T follicular helper cell (primary cell): ENCODE measurements at regions not wholly inside any gene's neighbourhood (a gene's known extent, or its start where the extent isn't known, plus 50 kb on each side); places are given as distances from the start of the nearest gene placed in this dataset.
"Not testable (repeated sequence)": the region's sequence is repeated elsewhere in the genome, so short reads cannot be mapped to it uniquely, and the experiment has no call there.

ENCODE experiments used
- DNase-seq: peaks from one replicate; pipeline ENCODE4 v3.0.0-alpha.2; 2020; ENCODE audit warnings: low read depth

DNA sequence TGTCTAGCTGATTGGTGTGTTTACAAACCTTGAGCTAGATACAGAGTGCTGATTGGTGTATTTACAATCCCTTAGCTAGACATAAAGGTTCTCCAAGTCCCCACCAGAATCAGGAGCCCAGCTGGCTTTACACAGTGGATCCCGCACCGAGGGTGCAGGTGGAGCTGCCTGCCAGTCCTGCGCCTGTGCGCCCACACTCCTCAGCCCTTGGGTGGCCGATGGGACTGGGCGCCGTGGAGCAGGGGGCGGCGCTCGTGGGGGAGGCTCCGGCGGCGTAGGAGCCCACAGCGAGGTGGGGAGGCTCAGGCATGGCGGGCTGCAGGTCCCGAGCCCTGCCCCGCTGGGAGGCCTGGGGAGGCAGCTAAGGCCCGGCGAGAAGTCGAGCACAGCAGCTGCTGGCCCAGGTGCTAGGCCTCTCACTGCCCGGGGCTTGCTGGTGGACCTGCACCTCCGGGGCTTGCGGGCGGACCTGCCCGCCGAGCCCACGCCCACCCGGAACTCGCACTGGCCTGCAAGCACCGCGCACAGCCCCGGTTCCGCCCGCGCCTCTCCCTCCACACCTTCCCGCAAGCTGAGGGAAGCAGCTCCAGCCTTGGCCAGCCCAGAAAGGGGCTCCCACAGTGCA, 51.0 kb upstream of the CDYL start:
- DNase-seq = not testable (repeated sequence)

DNA sequence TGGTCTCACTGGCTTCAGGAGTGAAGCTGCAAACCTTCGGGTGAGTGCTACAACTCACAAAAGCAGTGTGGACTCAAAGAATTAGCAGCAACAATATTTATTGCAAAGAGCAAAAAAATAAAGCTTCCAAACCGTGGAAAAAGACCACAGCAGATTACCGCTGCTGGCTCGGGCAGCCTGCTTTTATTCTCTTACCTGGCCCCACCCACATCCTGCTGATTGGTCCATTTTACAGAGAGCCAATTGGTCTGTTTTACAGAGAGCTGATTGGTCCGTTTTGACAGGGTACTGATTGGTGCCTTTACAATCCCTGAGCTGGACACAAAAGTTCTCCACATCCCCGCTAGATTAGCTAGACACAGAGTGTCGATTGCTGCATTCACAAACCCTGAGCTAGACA, 51.5 kb upstream of the CDYL start:
- not testable (repeated sequence) for DNase-seq

DNA sequence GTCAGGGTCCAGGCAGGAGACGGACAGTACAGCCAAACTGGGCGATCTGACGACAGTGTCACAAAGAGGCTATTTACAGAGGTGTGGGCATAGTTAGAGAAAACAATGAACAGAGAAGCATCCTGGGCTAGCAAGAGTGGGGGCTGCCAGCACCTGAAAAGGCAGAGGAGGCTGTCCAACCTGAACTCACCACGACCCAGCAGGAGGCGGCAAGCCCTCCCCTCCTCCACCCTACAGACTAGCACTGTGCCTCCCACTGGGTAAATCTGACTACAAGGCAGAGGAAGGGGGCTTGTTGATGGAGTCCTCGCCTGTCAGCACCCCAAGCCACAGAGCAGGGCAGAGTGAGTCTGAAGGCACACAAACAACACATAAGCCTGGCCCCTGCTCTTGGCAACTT, 52.8 kb upstream of the CDYL start:
- no peak for DNase-seq

DNA sequence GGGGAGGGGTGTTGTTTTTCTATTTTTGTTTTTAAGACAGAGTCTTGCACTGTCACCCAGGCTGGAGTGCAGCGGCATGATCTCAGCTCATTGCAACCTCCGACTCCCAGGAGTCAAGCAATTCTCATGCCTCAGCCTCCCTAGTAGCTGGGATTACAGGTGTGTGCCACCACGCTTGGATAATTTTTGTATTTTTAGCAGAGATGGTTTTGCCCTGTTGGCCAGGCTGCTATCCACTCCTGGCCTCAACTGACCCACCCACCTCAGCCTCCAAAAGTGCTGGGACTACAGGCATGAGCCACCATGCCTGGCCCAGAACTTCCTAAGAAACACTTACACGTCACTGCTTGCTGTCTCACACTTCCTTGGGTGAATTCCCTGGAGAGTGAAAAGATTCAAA, 54.8 kb upstream of the CDYL start:
- DNase-seq = not testable (repeated sequence)

DNA sequence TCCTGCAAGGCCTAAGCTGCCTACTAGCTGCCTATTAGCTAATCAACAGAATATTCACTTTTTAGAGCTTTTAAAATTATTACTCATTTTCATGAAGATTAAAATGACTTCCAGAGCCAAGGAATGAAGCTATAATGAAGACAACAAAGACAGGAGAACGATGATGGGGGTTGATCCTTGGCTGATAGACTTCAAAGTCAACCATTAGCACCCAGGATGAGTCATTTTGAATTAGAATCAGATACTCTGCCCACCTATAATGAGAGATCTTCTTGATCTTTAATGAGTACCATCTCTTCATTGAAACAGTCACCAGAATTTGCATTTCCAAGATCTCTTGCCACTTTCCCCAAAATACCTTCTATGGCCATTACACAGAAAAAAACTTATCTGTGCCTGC, 56.7 kb upstream of the CDYL start:
- DNase-seq = no peak

DNA sequence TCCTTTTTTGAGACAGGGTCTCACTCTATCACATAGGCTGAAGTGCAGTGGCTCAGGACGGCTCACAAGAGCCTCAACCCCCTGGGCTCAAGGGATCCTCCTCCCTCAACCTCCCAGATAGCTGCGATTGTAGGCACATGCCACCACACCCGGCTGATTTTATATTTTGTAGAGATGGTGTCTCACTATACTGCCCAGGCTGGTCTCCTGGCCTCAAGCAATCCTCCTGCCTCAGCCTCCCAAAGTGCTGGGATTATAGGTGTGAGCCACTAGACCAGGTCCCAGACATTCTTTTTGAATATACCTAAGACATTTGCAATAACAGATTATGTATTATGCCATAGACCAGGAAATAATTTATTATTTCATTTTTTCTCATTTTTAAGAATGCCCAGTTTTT, 58.3 kb upstream of the CDYL start:
- no peak for DNase-seq

DNA sequence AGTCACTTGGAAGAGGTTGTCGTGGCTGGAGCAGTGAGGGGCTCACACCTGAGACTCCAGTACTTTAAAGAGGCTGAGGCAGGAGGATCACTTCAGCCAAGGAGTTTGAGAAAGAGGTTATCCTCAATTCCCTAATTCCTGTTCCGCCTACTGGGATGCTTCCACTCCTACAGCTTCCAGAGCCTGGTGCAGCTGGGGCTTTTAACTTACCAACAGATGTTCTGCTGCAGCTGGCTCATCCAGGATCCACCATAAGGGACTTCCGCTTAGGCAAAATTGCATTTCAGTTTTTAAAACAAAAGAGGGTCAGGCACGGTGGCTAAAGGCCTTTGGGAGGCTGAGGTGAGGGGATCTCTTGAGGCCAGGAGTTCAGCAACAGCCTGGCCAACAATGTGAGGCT, 59.1 kb upstream of the CDYL start:
- no peak for DNase-seq

DNA sequence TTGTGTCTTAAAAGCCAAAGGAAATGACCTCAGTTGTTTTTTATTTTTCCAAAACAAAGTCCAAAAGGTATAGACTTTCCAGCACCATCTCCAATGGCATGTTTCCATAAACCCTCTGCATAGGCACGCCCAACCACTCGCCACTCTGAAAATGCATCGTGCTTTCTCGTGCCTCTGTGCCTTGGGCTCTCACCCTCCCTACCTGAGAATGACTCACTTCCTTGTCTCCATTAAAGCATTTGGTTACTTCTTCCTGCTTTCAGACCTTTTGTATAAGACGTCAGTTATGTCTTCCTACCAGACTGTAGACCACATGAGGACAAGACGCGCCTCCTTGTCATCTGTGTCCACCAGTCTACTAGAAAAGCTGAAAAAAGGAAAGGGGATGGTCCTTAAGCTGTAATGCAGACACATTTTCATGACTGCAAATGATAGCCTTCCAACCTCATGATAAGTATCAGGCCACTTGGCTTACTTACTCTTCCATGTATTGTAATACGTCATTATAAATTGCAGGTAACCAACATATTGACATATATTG, 61.2 kb upstream of the CDYL start:
- DNase-seq = no peak

DNA sequence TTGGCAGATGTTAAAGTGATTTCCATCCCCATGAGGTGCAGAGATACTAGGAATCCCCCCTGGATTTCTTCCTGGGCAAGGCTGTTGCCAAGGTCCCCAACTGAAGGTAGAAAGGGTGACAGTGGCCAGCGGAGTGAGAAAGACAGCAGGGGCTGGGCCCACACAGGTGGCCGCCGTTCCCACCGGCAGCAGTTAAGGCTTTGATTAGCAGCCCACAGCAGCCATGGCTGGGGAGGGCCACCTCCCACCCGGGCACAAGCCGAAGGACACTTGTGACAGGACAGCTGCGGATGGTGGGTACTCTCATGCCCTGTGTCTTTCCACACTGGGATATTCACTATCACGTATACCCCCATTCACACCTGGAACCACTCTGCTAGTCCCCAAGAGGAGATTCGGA, 63.9 kb upstream of the CDYL start:
- no peak for DNase-seq

DNA sequence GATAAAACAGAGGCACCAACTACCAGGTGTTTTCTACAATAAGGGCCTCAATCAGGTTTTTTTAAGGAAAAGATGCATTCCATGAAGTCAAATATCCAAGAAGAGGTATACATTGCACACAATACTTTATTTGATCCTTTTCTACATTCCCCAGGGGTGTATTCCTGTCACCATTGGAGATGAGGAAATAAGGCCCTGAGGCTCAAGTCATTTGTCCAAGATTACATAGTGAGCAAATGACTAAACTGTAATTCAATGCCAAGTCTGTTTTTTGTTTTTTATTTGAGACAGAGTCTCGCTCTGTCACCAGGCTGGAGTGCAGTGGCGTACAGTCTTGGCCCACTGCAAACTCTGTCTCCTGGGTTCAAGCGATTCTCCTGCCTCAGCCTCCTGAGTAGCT, 69.2 kb upstream of the CDYL start:
- no peak for DNase-seq

DNA sequence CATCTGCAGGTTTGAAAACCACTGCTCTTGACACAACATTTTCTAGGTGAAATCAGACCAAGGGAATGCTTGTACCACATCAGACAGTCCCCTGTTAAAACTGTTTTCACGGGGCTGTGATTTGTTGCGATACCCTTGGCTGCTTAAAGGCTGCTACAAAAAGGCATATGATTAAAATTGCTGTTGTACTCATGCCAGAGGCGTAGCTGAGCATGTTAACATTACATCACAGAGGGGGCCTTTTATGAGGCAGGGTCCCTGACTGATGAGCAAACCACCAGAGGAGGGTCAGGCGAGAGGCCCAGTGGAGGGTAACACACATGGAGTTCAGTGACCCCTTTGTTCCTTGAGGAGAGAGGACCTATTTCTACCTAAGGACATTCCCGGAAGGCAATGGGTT, 70.4 kb upstream of the CDYL start:
- DNase-seq = no peak

DNA sequence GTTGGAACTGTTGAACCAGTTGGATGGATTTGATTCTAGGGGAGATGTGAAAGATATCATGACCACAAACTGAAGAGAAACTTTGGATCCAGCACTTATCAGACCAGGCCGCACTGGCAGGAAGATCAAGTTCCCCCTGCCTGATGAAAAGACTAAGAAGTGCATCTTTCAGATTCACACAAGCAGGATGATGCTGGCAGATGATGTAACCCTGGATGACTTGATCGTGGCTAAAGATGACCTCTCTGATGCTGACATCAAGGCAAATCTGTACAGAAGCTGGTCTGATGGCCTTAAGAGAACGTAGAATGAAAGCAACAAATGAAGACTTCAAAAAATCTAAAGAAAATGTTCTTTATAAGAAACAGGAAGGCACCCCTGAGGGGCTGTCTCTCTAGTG, 72.8 kb upstream of the CDYL start:
- DNase-seq = no peak

DNA sequence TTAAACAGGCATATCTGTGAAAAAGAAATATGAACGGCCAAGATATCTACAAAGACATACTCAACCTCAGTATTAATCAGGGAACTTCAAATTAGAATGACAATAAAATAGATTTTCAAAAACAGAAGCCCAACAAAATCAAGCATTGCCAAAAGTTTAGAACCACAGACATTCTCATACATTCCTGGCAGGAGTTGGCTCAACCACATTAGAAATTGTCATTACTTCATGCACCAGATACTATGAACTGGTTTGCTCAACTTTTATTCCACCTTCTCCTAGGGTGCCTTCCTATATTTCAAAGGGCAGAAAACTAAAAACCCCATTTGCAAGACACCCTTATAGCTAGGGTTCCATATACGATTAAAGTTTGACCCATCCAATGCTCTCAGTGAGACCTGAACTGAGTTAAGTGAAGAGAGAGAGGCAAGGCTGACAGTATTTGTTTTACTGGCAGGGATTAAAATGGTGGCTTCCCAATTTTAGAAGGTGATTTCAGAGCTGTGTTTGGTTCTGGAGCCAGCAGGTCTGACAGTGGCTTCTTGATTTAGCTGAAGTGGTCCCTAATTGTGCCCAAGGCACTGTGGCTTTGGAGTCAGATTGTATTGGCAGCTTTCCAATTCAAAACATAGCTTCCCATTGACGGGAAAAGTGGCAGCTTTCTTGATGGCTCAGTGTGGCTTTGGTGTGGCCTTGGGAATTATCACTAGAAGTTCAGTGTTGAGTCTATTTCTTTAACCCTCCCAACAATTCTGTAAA, 77.1 kb upstream of the CDYL start:
- DNase-seq = no peak

DNA sequence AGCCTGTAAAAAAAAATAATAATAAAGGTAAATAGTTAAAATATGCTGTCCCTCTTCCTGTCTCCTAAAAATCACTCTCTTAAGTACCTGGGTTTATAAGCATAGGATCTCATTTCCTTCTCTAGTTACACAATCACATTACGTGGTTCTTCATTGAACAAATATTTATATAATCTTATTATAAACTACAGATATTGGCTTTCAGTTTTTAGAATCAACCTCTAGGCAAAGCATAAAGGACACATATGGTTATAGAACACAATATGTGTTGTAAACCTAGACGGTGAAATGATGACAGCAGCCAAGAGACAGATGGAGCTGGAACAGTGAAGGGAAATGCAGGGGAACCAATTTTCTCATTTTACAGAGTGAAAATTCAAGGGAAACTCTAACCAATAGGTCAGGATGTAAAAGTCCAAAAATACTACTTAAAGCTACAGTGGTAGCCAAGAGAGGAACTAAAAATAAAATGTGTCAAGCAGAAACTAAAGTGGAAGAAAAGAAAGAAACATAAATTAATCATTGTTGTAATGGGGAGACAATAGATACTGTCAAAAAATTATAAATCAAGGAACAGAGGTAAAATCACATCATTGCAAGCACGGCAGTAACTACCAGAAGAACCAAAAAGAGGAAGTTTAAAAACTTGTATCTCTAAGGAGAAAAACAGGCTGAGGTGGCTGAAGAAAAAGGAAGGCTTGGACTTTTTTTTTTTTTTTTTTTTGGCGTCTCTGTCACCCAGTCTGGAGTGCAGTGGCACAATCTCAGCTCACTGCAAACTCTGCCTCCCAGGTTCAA, 82.8 kb upstream of the CDYL start:
- DNase-seq = no peak

DNA sequence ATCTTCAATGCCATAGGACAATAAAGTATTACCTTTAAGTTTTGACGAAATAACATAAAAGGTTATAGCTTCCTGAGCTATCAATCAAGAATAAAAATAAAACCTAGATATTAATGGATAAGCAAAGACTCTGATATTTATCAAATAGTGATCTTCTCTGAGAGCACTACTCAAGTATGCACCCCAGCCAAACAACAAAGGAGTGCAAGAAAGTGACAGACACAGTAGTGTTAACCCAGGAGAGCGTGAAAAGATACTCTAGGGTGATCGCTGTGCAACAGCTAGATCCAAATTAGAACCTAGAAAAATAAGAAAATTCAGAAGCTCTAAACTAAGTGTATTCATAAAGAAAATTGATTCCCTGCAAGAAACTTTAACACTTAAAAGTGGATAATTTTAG, 83.5 kb upstream of the CDYL start:
- DNase-seq = no peak

DNA sequence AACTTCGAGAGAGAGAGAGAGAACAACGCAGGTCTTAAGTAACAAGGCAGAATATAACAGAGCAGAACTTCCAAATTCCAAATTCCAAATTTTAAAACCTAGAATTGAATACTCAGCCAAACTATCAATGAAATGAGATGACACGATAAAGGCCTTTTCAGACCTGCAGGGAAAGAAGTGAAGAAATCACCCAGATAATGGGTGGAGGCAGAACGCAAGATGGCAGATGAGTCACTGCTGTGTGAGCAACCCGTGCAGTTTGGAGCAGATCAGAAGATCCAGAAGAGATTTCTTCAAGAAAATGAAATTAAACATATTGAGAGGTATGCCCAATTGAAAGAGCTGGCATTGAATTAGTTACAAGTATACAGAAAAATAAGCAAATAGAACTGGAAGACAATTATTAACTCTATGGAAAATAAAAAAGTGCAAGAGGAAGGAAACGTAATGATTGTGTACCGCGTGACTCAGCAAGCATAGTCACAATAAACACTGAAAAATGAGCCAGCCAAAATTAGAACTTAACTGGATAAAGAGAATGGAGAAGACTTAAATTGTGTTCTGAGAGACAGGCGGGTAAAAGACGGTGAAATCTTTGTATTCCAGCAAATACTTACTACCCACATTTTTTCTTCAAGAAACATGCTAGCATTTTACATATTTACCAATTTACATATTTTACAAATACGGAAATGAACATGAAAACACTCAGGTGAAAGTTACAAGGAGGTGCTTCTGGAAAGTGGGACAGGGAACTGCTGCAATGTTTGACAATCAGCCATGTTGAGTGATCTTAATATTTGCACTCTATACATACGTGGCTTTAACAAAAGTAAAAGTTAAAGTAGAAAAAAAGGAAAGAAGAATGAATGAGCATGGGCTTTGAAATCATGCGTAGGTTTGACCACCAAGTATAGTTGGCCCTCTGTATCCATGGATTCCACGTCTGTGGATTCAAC, 87.9 kb upstream of the CDYL start:
- no peak for DNase-seq

DNA sequence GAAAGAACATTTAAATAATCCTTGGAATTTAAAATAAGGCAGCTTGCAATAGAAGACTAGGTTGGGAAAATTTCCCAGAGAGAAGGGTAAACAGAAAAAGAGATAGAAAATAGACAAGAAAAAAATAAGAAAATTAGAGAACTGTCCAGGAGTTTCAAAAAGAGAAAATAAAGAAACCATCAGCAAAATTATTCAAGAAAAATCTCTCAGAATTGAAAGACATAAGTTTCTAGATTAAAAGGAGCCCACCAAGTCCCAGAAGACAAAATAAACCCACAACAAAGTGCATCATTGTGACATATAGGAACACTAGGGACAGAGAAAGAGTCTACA, 88.6 kb upstream of the CDYL start:
- DNase-seq = no peak

DNA sequence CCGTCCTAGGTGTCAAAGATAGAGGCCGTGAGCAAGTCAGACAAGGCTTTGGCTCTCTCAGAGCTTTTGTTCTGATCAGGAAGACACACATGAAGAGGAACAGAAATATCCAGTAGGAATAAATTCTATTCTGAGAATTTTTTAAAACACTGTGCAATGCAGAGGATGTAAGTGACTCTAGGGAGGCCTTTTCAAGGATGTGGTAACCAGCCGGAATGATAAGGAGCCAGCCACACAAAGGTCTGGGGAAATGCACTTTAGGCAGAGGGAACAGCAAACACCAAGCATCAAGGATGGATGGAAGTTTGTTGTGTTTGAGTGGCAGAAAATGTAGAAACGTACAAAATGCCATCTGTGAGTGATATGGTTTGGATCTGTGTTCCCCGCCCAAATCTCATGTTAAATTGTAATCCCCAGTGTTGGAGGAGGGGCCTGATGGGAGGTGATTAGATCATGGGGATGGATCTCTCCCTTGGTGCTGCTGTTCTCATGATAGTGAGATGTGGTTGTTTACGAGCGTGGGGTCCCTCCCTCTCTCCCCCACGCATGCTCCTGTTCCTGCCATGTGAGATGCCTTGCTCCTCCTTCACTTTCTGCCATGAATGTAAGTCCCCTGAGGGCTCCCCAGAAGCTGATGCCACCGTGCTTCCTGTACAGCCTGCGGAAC, 93.6 kb upstream of the CDYL start:
- no peak for DNase-seq

DNA sequence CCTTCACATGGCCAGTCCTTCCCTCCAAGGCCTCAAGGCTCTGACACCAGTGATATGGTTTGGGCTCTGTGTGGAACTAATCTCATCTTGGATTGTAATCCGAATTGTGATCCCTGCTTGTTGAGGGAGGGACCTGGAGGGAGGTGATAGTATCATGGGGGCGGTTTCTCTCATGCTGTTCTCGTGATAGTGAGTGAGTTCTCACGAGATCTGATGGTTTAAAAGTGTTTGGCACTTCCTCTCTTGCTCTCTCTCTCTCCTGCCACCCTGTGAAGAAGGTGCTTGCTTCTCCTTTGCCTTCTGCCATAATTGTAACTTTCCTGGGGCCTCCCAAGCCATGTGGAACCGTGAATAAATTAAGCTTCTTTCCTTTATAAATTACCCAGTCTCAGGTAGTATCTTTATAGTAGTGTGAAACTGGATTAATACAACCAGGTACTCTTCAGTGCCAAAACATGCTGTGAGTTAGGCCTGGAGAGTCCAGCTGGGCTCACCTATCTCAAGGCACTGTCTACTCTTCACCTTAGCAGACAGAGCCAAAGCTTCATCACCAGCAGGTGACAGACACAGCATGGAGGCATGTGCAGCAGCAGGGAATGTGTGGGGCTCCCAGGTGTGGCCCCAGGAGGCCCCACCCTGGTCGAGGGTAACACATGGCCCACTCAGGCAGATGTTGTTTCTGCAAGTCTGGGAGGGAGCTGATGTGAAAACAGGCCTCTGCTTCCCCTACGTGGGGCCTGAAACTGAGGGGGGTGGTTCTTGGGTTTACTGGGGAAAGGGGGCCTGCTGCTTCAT, 97.5 kb upstream of the CDYL start:
- DNase-seq = no peak

DNA sequence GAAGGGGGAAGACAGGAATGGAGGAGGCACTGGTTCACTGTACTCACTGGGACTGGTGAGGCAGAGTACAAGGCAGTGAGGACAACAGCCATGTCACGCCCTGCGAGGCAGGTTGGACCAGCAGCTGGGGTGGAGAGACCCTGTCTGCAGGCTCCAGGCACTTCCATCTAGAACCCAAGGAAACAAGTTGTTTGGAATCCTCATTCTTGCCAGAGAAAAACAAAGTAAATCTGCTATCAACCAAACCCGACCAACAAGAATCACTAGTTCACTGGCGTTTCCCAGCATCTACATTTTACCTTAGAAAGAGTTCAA, 98.5 kb upstream of the CDYL start:
- DNase-seq = no peak
